GM18505 (cell line): ENCODE measurements at regions not wholly inside any gene's neighbourhood (a gene's known extent, or its start where the extent isn't known, plus 50 kb on each side); places are given as distances from the start of the nearest gene placed in this dataset.
"Not testable (repeated sequence)": the region's sequence is repeated elsewhere in the genome, so short reads cannot be mapped to it uniquely, and the experiment has no call there.

Experiments used
- ATAC-seq: cut with Tn5 transposase; IDR thresholded peaks from one replicate; pipeline ENCODE4 v1.9.1; 2021; ENCODE audit not compliant: unreplicated experiment
- POLR2A ChIP-seq: IDR thresholded peaks from 4 replicates; pipeline ENCODE4 v1.6.1; 2011; ENCODE audit warnings: borderline replicate concordance; ENCODE audit not compliant: insufficient read depth, insufficient read length; ENCODE audit errors: extremely low read depth

GRCh38 chr11:23211221-23211620 is 350.9 kb upstream of the CCDC179 start:
- TF ChIP-seq POLR2A = no peak

DNA sequence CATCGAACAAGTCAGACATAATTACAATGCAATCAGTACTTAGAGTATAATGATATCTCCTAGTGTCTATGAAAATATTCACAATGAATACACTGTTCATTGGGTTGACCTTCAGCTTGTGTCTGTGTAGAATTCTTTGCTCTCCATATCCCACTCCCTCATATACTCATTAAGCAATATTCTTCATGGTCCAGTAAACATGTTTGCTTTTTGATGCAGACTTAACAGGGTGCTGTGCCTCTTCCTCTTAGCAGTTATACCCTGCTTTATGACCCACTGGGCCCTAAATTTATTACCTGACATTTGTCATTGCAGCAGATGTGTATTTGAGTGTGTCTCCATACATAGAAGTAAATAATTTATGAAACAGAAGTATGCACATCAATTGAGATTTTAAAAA is 352.5 kb upstream of the CCDC179 start:
- no peak for TF ChIP-seq POLR2A
- no peak for ATAC-seq

More at GRCh38 chr11:23211221-23211620, 350.9 kb upstream of the CCDC179 start:
- no peak for ATAC-seq

GRCh38 chr11:23217072-23217471 is 356.8 kb upstream of the CCDC179 start:
- no peak for ATAC-seq
- TF ChIP-seq POLR2A = no peak

DNA sequence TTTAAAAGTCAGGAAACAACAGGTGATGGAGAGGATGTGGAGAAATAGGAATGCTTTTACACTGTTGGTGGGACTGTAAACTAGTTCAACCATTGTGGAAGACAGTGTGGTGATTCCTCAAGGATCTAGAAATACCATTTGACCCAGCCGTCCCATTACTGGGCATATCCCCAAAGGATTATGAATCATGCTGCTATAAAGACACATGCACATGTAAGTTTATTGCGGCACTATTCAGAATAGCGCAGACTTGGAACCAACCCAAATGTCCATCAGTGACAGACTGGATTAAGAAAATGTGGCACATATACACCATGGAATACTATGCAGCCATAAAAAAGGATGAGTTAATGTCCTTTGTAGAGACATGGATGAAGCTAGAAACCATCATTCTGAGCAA is 359.8 kb upstream of the CCDC179 start:
- not testable (repeated sequence) for ATAC-seq

GRCh38 chr11:23221366-23221765 is 361.1 kb upstream of the CCDC179 start:
- TF ChIP-seq POLR2A = no peak
- no peak for ATAC-seq

DNA sequence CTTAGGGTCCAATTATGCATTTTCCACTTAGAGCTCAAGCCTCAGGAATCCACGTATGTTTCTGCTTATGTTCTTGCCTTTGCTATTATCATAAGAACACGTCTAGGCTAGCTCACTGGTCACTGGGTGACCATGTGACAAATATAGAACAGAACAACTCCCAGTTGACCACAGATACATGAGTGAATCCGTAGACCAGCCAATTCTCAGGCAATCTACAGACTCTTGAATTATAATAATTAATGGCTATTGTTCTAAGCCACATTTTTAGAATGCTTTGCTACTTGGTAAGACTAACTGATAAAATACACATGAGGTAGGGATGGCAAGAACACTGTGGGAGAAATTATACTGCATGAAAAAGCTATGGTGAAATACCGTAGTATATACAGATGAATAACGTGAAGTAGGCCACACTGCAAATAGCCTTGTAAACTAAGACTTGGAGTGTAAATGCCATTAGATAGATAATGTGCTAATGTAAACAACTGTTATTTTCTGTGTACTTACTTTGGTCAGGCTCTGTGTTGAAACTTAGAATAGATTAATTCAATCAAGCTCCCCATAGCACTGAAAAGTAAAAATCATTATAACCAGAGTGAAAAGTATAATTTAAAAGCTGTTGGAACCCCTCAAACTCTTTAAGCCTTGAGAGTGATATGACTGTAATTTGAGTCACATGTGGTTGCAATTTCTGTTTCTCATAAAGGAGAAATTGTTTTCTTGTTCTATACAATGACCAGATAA is 366.2 kb upstream of the CCDC179 start:
- no peak for ATAC-seq
- TF ChIP-seq POLR2A = no peak

- ATAC-seq = no peak
- no peak for TF ChIP-seq POLR2A
Observed at GRCh38 chr11:23227078-23227445, 366.8 kb upstream of the CCDC179 start.

GRCh38 chr11:23232652-23233051 is 372.4 kb upstream of the CCDC179 start:
- no peak for TF ChIP-seq POLR2A
- no peak for ATAC-seq

- ATAC-seq = no peak
- TF ChIP-seq POLR2A = no peak
Observed at GRCh38 chr11:23233075-23233474, 372.8 kb upstream of the CCDC179 start.

GRCh38 chr11:23236826-23237555 is 376.7 kb upstream of the CCDC179 start:
- TF ChIP-seq POLR2A = no peak
- no peak for ATAC-seq

- no peak for TF ChIP-seq POLR2A
- no peak for ATAC-seq
Observed at GRCh38 chr11:23252426-23252825, 392.2 kb upstream of the CCDC179 start.

DNA sequence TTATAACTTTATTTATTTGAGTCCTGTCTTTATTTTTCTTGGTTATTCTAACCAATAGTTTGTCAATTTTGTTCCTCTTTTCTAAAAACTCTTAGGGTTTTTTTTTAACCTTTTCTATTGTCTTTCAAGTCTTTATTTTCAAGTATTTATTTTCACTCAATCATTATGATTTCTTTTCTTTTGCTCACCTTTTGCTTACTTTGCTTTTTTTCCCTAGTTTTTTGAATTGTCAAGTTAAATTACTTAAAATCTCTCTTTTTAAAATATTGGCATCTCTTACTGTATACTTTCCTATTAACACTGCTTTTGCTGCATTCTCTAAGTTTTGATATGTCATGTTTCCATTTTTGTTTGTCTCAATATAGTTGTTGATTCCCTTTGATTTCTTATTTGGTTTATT is 396.8 kb upstream of the CCDC179 start:
- TF ChIP-seq POLR2A = no peak
- ATAC-seq = no peak

DNA sequence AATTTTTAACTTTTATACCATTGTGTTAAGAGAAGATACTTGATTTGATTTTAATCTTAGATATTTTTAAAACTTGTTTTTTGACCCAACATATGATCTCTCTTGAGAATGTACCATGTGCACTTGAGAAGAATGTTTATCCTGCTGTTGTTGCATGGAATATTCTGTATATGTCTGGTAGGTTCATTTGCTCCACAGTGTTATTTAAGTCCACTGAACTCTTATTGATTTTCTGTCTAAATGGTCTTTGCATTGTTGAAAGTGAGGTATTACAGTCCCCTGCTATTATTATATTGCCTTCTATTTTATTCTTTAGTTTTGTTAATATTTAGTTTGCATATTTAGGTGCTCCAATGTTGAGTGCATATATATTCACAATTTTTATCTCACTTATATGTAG is 397.3 kb upstream of the CCDC179 start:
- ATAC-seq = no peak
- TF ChIP-seq POLR2A = no peak

GRCh38 chr11:23263466-23263865 is 403.2 kb upstream of the CCDC179 start:
- TF ChIP-seq POLR2A = no peak
- no peak for ATAC-seq
